Right lobe of liver (tissue), 6 donors: ENCODE measurements at regions not wholly inside any gene's neighbourhood (a gene's known extent, or its start where the extent isn't known, plus 50 kb on each side); places are given as distances from the start of the nearest gene placed in this dataset.

ENCODE experiments used
- ATAC-seq, 4 donors: fragments of 200-7000 bp; cut with Tn5 transposase; one replicate each; pipeline ENCODE4 v1.9.1; 2020; ENCODE audit warnings: mild to moderate bottlenecking in 4 of 4, moderate library complexity in 4 of 4
- DNase-seq, 3 donors: peaks; one replicate each; pipeline ENCODE4 v3.0.0-alpha.2; 2020
- H3K27ac ChIP-seq, 3 donors: fragments of 200-600 bp; one replicate each; pipeline ENCODE4 v1.8.0; 2022
- H3K27me3 ChIP-seq, 2 donors: fragments of 200-600 bp; one replicate each; pipeline ENCODE4 v1.8.0; 2022
- H3K36me3 ChIP-seq, 4 donors: fragments of 200-600 bp; sonication (generic) in 1 of 4; one replicate each; pipeline versions ENCODE4 v1.5.1 to v1.8.0; 2017 to 2022; ENCODE audit warnings: control low read depth in 1 of 4
- H3K4me1 ChIP-seq, 4 donors: fragments of 200-600 bp; sonication (generic) in 1 of 4; one replicate each; pipeline versions ENCODE4 v1.5.1 to v1.8.0; 2017 to 2022; ENCODE audit warnings: control low read depth in 1 of 4
- H3K4me3 ChIP-seq, 3 donors: fragments of 200-600 bp; one replicate each; pipeline ENCODE4 v1.8.0; 2022
- H3K9me3 ChIP-seq, 4 donors: fragments of 200-600 bp; sonication (generic) in 1 of 4; one replicate each; pipeline versions ENCODE4 v1.5.1 to v1.8.0; 2017 to 2022; ENCODE audit warnings: control low read depth in 1 of 4
- CTCF ChIP-seq, 4 donors: fragments of 200-600 bp in 3 of 4; fragments of 450-650 bp in 1 of 4; IDR thresholded peaks; one replicate each; pipeline versions ENCODE4 v1.5.1 to v1.8.0; 2016 to 2022; ENCODE audit warnings: antibody characterized with exemption in 4 of 4, mild to moderate bottlenecking in 2 of 4
- POLR2A ChIP-seq: fragments of 450-650 bp; IDR thresholded peaks from one replicate; pipeline ENCODE4 v1.6.1; 2017; ENCODE audit warnings: antibody characterized with exemption, mild to moderate bottlenecking
- WGBS: methylation state at CpG from one replicate; pipeline ENCODE4 v1.1.6; 2018; ENCODE audit warnings: low coverage, low lambda C conversion rate; ENCODE audit not compliant: insufficient coverage; ENCODE audit errors: missing lambda C conversion rate; 5-methylcytosine and 5-hydroxymethylcytosine counted together
- intact Hi-C, 2 donors: fragments of 100-400 bp; cut with DNase I; formaldehyde crosslinking; loops; one replicate each; pipeline versions ENCODE4 v1.11.2 to v1.14.1; 2022
- donor health status: DM: no; HTN: yes; CAD: no.
- donor health status: DM: no; HTN: no; CAD: no.
- donor health status: DM: no; HTN: no; CAD: no.
- donor health status: DM: no; HTN: yes; CAD: no.
- donor health status: DM: no; HTN: yes; CAD: no.

GRCh38 chr16:59385959-59386358 lies 651.8 kb upstream of the GOT2 start:
- ATAC-seq (peak; percentile 48 to 89 (median 57)), DNase-seq (no peak)
- intact Hi-C loops: no loop called here
- Histone ChIP-seq H3K4me3 (no peak overlapping the region), H3K27me3 (no peaks in the 10 kb centered on the region), H3K4me1 (no peaks in the 10 kb centered on the region), H3K9me3 (no peaks in the 10 kb centered on the region), H3K36me3 (no peaks in the 10 kb centered on the region), H3K27ac (no peak overlapping the region)
- no peak for TF ChIP-seq CTCF (IDR thresholded peaks at IDR 0.05)
- no peak for TF ChIP-seq POLR2A
- WGBS: 22% methylated on average over 3 of the region's 3 CpGs

- Histone ChIP-seq H3K36me3 (no peaks in the 10 kb centered on the region), H3K9me3 (no peaks in the 10 kb centered on the region), H3K27me3 (no peaks in the 10 kb centered on the region), H3K27ac (no peak overlapping the region), H3K4me3 (no peak overlapping the region), H3K4me1 (no peaks in the 10 kb centered on the region)
- no peak for TF ChIP-seq CTCF (IDR thresholded peaks at IDR 0.05)
- no peak for TF ChIP-seq POLR2A
- DNase-seq (no peak), ATAC-seq (no peak)
- intact Hi-C loops: no loop called here
- 49% methylated on average over 3 of the region's 3 CpGs for WGBS
These were observed 651.4 kb upstream of the GOT2 start for GRCh38 chr16:59385491-59385890.

- ATAC-seq (no peak), DNase-seq (no peak)
- no peak for TF ChIP-seq POLR2A
- Histone ChIP-seq H3K9me3 (no peaks in the 10 kb centered on the region), H3K27me3 (no peaks in the 10 kb centered on the region), H3K27ac (no peak overlapping the region), H3K36me3 (no peaks in the 10 kb centered on the region), H3K4me1 (peaks cover 0 to 12% (median 0%) of the 10 kb centered on the region in 4 donors), H3K4me3 (no peak overlapping the region)
- intact Hi-C loops: no loop called here
These were observed 639.5 kb upstream of the GOT2 start for GRCh38 chr16:59373632-59374031.

GRCh38 chr16:59370717-59371116 lies 636.6 kb upstream of the GOT2 start:
- peak in 2 of 4 donors; percentile 66 to 77 for ATAC-seq
- TF ChIP-seq CTCF (IDR thresholded peaks at IDR 0.05) (no peak), POLR2A (no peak)
- no peak for DNase-seq
- Histone ChIP-seq H3K4me3 (no peak overlapping the region), H3K36me3 (no peaks in the 10 kb centered on the region), H3K9me3 (no peaks in the 10 kb centered on the region), H3K4me1 (peaks cover 0 to 12% (median 0%) of the 10 kb centered on the region in 4 donors), H3K27me3 (no peaks in the 10 kb centered on the region), H3K27ac (no peak overlapping the region)
- intact Hi-C loops: no loop called here
- WGBS: 29% methylated on average over 4 of the region's 4 CpGs

- intact Hi-C loops: no loop called here
- whole genome bisulfite sequencing: 44% methylated on average over 5 of the region's 5 CpGs
These were observed 635.4 kb upstream of the GOT2 start for GRCh38 chr16:59369523-59369922.

More at GRCh38 chr16:59369523-59369922, 635.4 kb upstream of the GOT2 start:
- no peaks in the 10 kb centered on the region for H3K36me3 ChIP-seq
- TF ChIP-seq CTCF (IDR thresholded peaks at IDR 0.05): no peak
- TF ChIP-seq POLR2A: no peak
- DNase-seq (no peak), ATAC-seq (no peak)
- H3K4me1 ChIP-seq: peaks cover 0 to 12% (median 0%) of the 10 kb centered on the region in 4 donors
- no peaks in the 10 kb centered on the region for H3K9me3 ChIP-seq
- H3K4me3 ChIP-seq: no peak overlapping the region
- H3K27ac ChIP-seq: no peak overlapping the region
- no peaks in the 10 kb centered on the region for H3K27me3 ChIP-seq
